Pancreas (tissue), 10 donors: ENCODE measurements at regions not wholly inside any gene's neighbourhood (a gene's known extent, or its start where the extent isn't known, plus 50 kb on each side); places are given as distances from the start of the nearest gene placed in this dataset.
A peak's percentile ranks its signal among the peaks of the same experiment; 100 is the strongest.

Experiments
- ATAC-seq, 4 donors: fragments of 200-7000 bp; cut with Tn5 transposase; one replicate each; pipeline versions ENCODE4 v1.8.0 to v1.9.1; 2020; ENCODE audit warnings: mild to moderate bottlenecking in 4 of 4, moderate library complexity in 4 of 4
- DNase-seq, 6 donors: peaks; one replicate each; pipeline ENCODE4 v3.0.0-alpha.2; 2020
- FAIRE-seq: peaks from 2 replicates; lab custom pipeline; 2012; peaks lifted over from hg19 to GRCh38; lab: Jason Lieb, UNC
- H3K27ac ChIP-seq, 4 donors: fragments of 200-600 bp; sonication (generic); 1 replicate in 3 of 4; 2 replicates in 1 of 4; pipeline versions ENCODE4 v1.5.0 to v1.8.0; 2020
- H3K27me3 ChIP-seq, 4 donors: fragments of 200-600 bp; one replicate each; pipeline ENCODE4 v1.8.0; 2021
- H3K36me3 ChIP-seq, 3 donors: fragments of 200-600 bp; sonication (generic) in 1 of 3; one replicate each; pipeline versions ENCODE4 v1.5.0 to v1.8.0; 2020 to 2021
- H3K4me1 ChIP-seq, 3 donors: fragments of 200-600 bp; one replicate each; pipeline ENCODE4 v1.8.0; 2021
- H3K4me3 ChIP-seq, 4 donors: fragments of 200-600 bp; sonication (generic) in 2 of 4; one replicate each; pipeline versions ENCODE4 v1.5.0 to v1.8.0; 2020 to 2021
- H3K9me3 ChIP-seq, 4 donors: fragments of 200-600 bp; one replicate each; pipeline ENCODE4 v1.8.0; 2021
- CTCF ChIP-seq, 4 donors: fragments of 200-600 bp; sonication (generic) in 3 of 4; IDR thresholded peaks; one replicate each; pipeline versions ENCODE4 v1.5.0 to v1.8.0; 2021; ENCODE audit warnings: antibody characterized with exemption in 4 of 4
- WGBS, 2 donors: extraction: QIAGEN DNeasy Blood & Tissue Kit; methylation state at CpG; one replicate each; pipeline ENCODE4 v1.1.7; 2013; 5-methylcytosine and 5-hydroxymethylcytosine counted together
- intact Hi-C, 3 donors: fragments of 100-400 bp; cut with DNase I; formaldehyde crosslinking; loops; one replicate each; pipeline versions ENCODE4 v1.11.1 to v1.14.2; 2022
- donor health status: healthy with polysubstance abuse.
- donor health status: DM: no; HTN: no; CAD: no; lungs with moderate emphysema.
- donor health status: DM: no; HTN: no; CAD: no.
- donor health status: control.
- donor health status: control.
- donor health status: Bipolar disorder and iron deficiency.
- donor health status: DM: yes; HTN: yes; CAD: no.
- donor health status: DM: no; HTN: no; CAD: no.
- donor health status: DM: no; HTN: no; CAD: no.
- donor health status: DM: yes; HTN: yes; CAD: no.

GRCh38 chr5:143685246-143685815 lies 126.6 kb upstream of the HMHB1 start:
- Histone ChIP-seq H3K9me3 (no peaks in the 10 kb centered on the region), H3K4me1 (no peaks in the 10 kb centered on the region), H3K27ac (no peak overlapping the region), H3K27me3 (no peaks in the 10 kb centered on the region), H3K36me3 (no peaks in the 10 kb centered on the region), H3K4me3 (no peak overlapping the region)
- intact Hi-C loops = no loop called here
- FAIRE-seq = no peak
- peak in 3 of 4 donors; percentile 40 to 61 (median 60) for ATAC-seq
- no peak for TF ChIP-seq CTCF (IDR thresholded peaks at IDR 0.05)
- 58% methylated on average over 2 of the region's 2 CpGs for WGBS, 2 donors
- DNase-seq = no peak

GRCh38 chr5:143683459-143683858 lies 128.5 kb upstream of the HMHB1 start:
- H3K4me3 ChIP-seq = no peak overlapping the region
- no peaks in the 10 kb centered on the region for H3K9me3 ChIP-seq
- WGBS, 2 donors = 43 to 44% methylated on average over 1 of the region's 1 CpG
- no peaks in the 10 kb centered on the region for H3K36me3 ChIP-seq
- no peaks in the 10 kb centered on the region for H3K27me3 ChIP-seq
- no peak overlapping the region for H3K27ac ChIP-seq
- intact Hi-C loops = no loop called here
- DNase-seq (no peak), ATAC-seq (no peak), FAIRE-seq (no peak)
- no peak for TF ChIP-seq CTCF (IDR thresholded peaks at IDR 0.05)
- no peaks in the 10 kb centered on the region for H3K4me1 ChIP-seq

- FAIRE-seq (no peak), ATAC-seq (no peak), DNase-seq (no peak)
- no peaks in the 10 kb centered on the region for H3K27me3 ChIP-seq
- H3K4me3 ChIP-seq = no peak overlapping the region
- H3K27ac ChIP-seq = no peak overlapping the region
- no peaks in the 10 kb centered on the region for H3K4me1 ChIP-seq
- H3K36me3 ChIP-seq = no peaks in the 10 kb centered on the region
- no peaks in the 10 kb centered on the region for H3K9me3 ChIP-seq
- TF ChIP-seq CTCF (IDR thresholded peaks at IDR 0.05) = no peak
- intact Hi-C loops = no loop called here
- 73 to 74% methylated on average over 3 of the region's 3 CpGs for WGBS, 2 donors
Observed at GRCh38 chr5:143682929-143683386, 129.0 kb upstream of the HMHB1 start.

- WGBS, 2 donors = 76 to 84% methylated on average over 2 of the region's 2 CpGs
- no peak for DNase-seq
- no peaks in the 10 kb centered on the region for H3K36me3 ChIP-seq
- H3K4me3 ChIP-seq = no peak overlapping the region
- no peak overlapping the region for H3K27ac ChIP-seq
- H3K27me3 ChIP-seq = no peaks in the 10 kb centered on the region
- FAIRE-seq = no peak
- no peaks in the 10 kb centered on the region for H3K4me1 ChIP-seq
- ATAC-seq = peak in 1 of 4 donors; percentile 45
- H3K9me3 ChIP-seq = no peaks in the 10 kb centered on the region
- no peak for TF ChIP-seq CTCF (IDR thresholded peaks at IDR 0.05)
- intact Hi-C loops = no loop called here
Observed at GRCh38 chr5:143682246-143682905, 129.6 kb upstream of the HMHB1 start.

- ATAC-seq (no peak), DNase-seq (no peak), FAIRE-seq (no peak)
- intact Hi-C loops = no loop called here
- 62 to 64% methylated on average over 4 of the region's 4 CpGs for WGBS, 2 donors
- TF ChIP-seq CTCF (IDR thresholded peaks at IDR 0.05) = no peak
- Histone ChIP-seq H3K4me1 (no peaks in the 10 kb centered on the region), H3K36me3 (no peaks in the 10 kb centered on the region), H3K27me3 (peaks cover 0 to 4% (median 0%) of the 10 kb centered on the region in 4 donors), H3K9me3 (no peaks in the 10 kb centered on the region), H3K4me3 (no peak overlapping the region), H3K27ac (no peak overlapping the region)
Observed at GRCh38 chr5:143680672-143681259, 131.2 kb upstream of the HMHB1 start.
